GM23338 (cell line): ENCODE measurements at regions not wholly inside any gene's neighbourhood (a gene's known extent, or its start where the extent isn't known, plus 50 kb on each side); places are given as distances from the start of the nearest gene placed in this dataset.

ENCODE experiments used
- ATAC-seq: fragments of 200-7000 bp; cut with Tn5 transposase; 3 replicates; pipeline ENCODE4 v1.9.1; 2020
- DNase-seq: peaks from one replicate; pipeline ENCODE4 v3.0.0-alpha.2; 2015; ENCODE audit warnings: low spot score
- H2AFZ ChIP-seq: fragments of 200-600 bp; sonication (generic); 2 replicates; pipeline ENCODE4 v1.8.0; 2016; ENCODE audit warnings: antibody characterized with exemption, mild to moderate bottlenecking, moderate library complexity
- H3F3A ChIP-seq: fragments of 200-600 bp; sonication (generic); replicated peaks from 2 replicates; pipeline ENCODE4 v1.8.0; 2017; ENCODE audit warnings: antibody characterized with exemption, mixed run types, low read depth
- H3K27ac ChIP-seq: fragments of 200-600 bp; sonication (generic); 2 replicates; pipeline ENCODE4 v1.6.1; 2016; ENCODE audit warnings: low read depth
- H3K27me3 ChIP-seq: fragments of 200-600 bp; sonication (generic); 2 replicates; pipeline ENCODE4 v1.8.0; 2016; ENCODE audit warnings: mild to moderate bottlenecking, mixed run types, moderate library complexity; ENCODE audit not compliant: insufficient read depth
- H3K36me3 ChIP-seq: fragments of 200-600 bp; sonication (generic); 2 replicates; pipeline ENCODE4 v1.8.0; 2016; ENCODE audit warnings: mild to moderate bottlenecking; ENCODE audit not compliant: insufficient read depth
- H3K4me1 ChIP-seq: fragments of 200-600 bp; sonication (generic); 2 replicates; pipeline ENCODE4 v1.8.0; 2016; ENCODE audit warnings: mild to moderate bottlenecking, moderate library complexity; ENCODE audit not compliant: insufficient read depth
- H3K4me2 ChIP-seq: fragments of 200-600 bp; sonication (generic); 2 replicates; pipeline ENCODE4 v1.7.1; 2017; ENCODE audit warnings: mixed run types
- H3K4me3 ChIP-seq: fragments of 200-600 bp; sonication (generic); 2 replicates; pipeline ENCODE4 v1.6.1; 2016; ENCODE audit warnings: mixed run types
- H3K79me2 ChIP-seq: fragments of 200-600 bp; sonication (generic); replicated peaks from 2 replicates; pipeline ENCODE4 v1.8.0; 2017; ENCODE audit warnings: mild to moderate bottlenecking; ENCODE audit not compliant: insufficient read depth
- H3K9me2 ChIP-seq: fragments of 200-600 bp; sonication (generic); 2 replicates; pipeline ENCODE4 v1.8.0; 2017; ENCODE audit not compliant: insufficient read depth
- H4K20me1 ChIP-seq: fragments of 200-600 bp; sonication (generic); replicated peaks from 2 replicates; pipeline ENCODE4 v1.8.0; 2017; ENCODE audit warnings: mild to moderate bottlenecking; ENCODE audit not compliant: insufficient read depth
- H3K27ac Mint-ChIP-seq: 2 replicates; pipeline ENCODE4 v1.8.0; 2020; ENCODE audit warnings: inconsistent platforms, mild to moderate bottlenecking, moderate library complexity, mixed read lengths
- H3K27me3 Mint-ChIP-seq: 3 replicates; pipeline ENCODE4 v1.8.0; 2022; ENCODE audit warnings: low read depth, mild to moderate bottlenecking, moderate library complexity, mixed read lengths, inconsistent platforms; ENCODE audit not compliant: insufficient read depth, poor library complexity
- H3K36me3 Mint-ChIP-seq: 3 replicates; pipeline ENCODE4 v1.8.0; 2021; ENCODE audit warnings: low read depth, mild to moderate bottlenecking, inconsistent platforms, moderate library complexity, mixed read lengths
- H3K4me1 Mint-ChIP-seq: 3 replicates; pipeline ENCODE4 v1.8.0; 2020; ENCODE audit warnings: mild to moderate bottlenecking, inconsistent platforms, mixed read lengths
- H3K4me3 Mint-ChIP-seq: 3 replicates; pipeline ENCODE4 v1.8.0; 2021; ENCODE audit warnings: moderate library complexity, mild to moderate bottlenecking, inconsistent platforms, mixed read lengths
- H3K9me3 Mint-ChIP-seq: 3 replicates; pipeline ENCODE4 v1.8.0; 2020; ENCODE audit warnings: moderate library complexity, mild to moderate bottlenecking, inconsistent platforms, mixed read lengths
- CREB1 ChIP-seq: fragments of 250-450 bp; sonication (Bioruptor Pico); IDR thresholded peaks from 2 replicates; pipeline ENCODE4 v1.5.0; 2020; ENCODE audit warnings: low read depth, mild to moderate bottlenecking, moderate library complexity
- EZH2 ChIP-seq: fragments of 200-600 bp; sonication (generic); IDR thresholded peaks from one replicate; pipeline ENCODE4 v1.8.0; 2017; ENCODE audit warnings: antibody characterized with exemption, mild to moderate bottlenecking, low read depth; ENCODE audit not compliant: unreplicated experiment
- EZH2phosphoT487 ChIP-seq: fragments of 200-600 bp; sonication (generic); IDR thresholded peaks from one replicate; pipeline ENCODE4 v1.8.1; 2018; ENCODE audit warnings: antibody characterized with exemption; ENCODE audit not compliant: unreplicated experiment
- JUNB ChIP-seq: IDR thresholded peaks from one replicate; pipeline ENCODE4 v1.6.1; 2016; ENCODE audit warnings: antibody characterized with exemption; ENCODE audit not compliant: unreplicated experiment
- NANOG ChIP-seq: IDR thresholded peaks from 2 replicates; pipeline ENCODE4 v1.6.1; 2016; ENCODE audit warnings: antibody characterized with exemption, borderline replicate concordance
- POLR2AphosphoS5 ChIP-seq: IDR thresholded peaks from 2 replicates; pipeline ENCODE4 v1.6.1; 2016; ENCODE audit warnings: antibody characterized with exemption, low read depth
- REST ChIP-seq: IDR thresholded peaks from one replicate; pipeline ENCODE4 v1.6.1; 2018; ENCODE audit warnings: antibody characterized with exemption; ENCODE audit not compliant: unreplicated experiment
- STAT1 ChIP-seq: IDR thresholded peaks from one replicate; pipeline ENCODE4 v1.6.1; 2016; ENCODE audit warnings: antibody characterized with exemption; ENCODE audit not compliant: unreplicated experiment
- ZNF114 ChIP-seq: fragments of 250-450 bp; sonication (Bioruptor Pico); IDR thresholded peaks from 2 replicates; pipeline ENCODE4 v1.5.0; 2020; ENCODE audit warnings: mild to moderate bottlenecking, moderate library complexity
- ZNF331 ChIP-seq: fragments of 250-450 bp; sonication (Bioruptor Pico); IDR thresholded peaks from 2 replicates; pipeline ENCODE4 v1.5.0; 2020; ENCODE audit warnings: low read depth, mild to moderate bottlenecking, moderate library complexity

DNA sequence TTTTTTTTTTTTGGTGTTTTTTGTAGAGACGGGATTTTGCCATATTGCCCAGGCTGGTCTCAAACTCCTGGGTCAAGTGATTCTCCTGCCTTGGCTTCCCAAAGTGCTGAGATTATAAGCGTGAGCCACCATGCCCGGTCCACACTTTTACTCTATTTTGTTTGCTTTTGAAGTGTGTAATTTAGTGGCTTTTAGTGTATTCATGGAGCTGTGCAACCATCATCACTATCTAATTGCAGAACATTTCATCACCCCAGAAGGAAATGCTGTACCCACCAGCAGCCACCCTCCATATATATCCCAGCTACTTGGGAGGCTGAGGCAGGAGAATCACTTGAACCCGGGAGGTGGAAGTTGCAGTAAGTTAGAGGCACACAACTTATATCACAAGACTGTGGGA is 136.9 kb upstream of the ERRFI1 start:
- Mint-ChIP-seq H3K9me3 (peaks cover 3% of the 10 kb centered on the region; the same call in 2 of the 3 replicates), H3K27me3 (peaks cover 18% of the 10 kb centered on the region), H3K4me3 (no peak overlapping the region), H3K36me3 (peaks cover 3% of the 10 kb centered on the region), H3K4me1 (peaks cover 25% of the 10 kb centered on the region), H3K27ac (no peak overlapping the region)
- no peak overlapping the region for H2AFZ ChIP-seq
- DNase-seq: no peak
- H3K79me2 ChIP-seq: no peaks in the 10 kb centered on the region
- no peak overlapping the region for H3K4me2 ChIP-seq
- no peak for ATAC-seq
- peaks cover 5% of the 10 kb centered on the region for H3F3A ChIP-seq
- H3K4me3 ChIP-seq: no peak overlapping the region
- no peaks in the 10 kb centered on the region for H3K27me3 ChIP-seq
- H3K9me2 ChIP-seq: peaks cover 3% of the 10 kb centered on the region; the same call in 1 of the 2 replicates
- H3K27ac ChIP-seq: no peak overlapping the region
- H3K36me3 ChIP-seq: no peaks in the 10 kb centered on the region
- peaks cover 22% of the 10 kb centered on the region for H3K4me1 ChIP-seq
- TF ChIP-seq REST (no peak), NANOG (no peak), ZNF331 (CRISPR knock-in tag) (no peak)
- no peaks in the 10 kb centered on the region for H4K20me1 ChIP-seq

DNA sequence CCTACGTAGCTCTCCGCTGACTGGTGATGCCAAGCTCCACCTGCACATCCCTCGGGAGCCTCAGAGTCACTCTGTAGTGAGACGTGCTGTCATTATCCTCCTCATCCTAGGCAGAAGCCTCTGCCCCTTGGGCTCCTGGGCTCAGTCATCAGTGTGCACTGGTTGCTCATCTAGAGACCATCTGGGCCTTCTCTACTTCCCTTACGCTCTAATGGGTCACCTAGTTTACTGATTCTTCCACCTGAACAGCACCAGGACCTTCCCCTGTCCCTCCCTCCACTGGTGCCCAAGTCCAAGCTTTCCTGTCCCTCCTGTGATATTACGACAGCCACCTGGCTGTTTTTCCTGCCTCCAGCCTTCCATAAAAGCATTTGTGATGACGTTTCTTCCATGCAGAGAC is 136.1 kb upstream of the ERRFI1 start:
- peaks cover 14% of the 10 kb centered on the region for H3K4me1 ChIP-seq
- H3K27me3 ChIP-seq: no peaks in the 10 kb centered on the region
- Mint-ChIP-seq H3K27ac (no peak overlapping the region), H3K27me3 (peaks cover 18% of the 10 kb centered on the region), H3K4me1 (peaks cover 18% of the 10 kb centered on the region), H3K36me3 (peaks cover 3% of the 10 kb centered on the region), H3K9me3 (peaks cover 3% of the 10 kb centered on the region; the same call in 2 of the 3 replicates), H3K4me3 (no peak overlapping the region)
- H3K27ac ChIP-seq: no peak overlapping the region
- no peaks in the 10 kb centered on the region for H4K20me1 ChIP-seq
- no peaks in the 10 kb centered on the region for H3K36me3 ChIP-seq
- ATAC-seq (no peak), DNase-seq (no peak)
- peaks cover 3% of the 10 kb centered on the region; the same call in 1 of the 2 replicates for H3K9me2 ChIP-seq
- H3K4me3 ChIP-seq: no peak overlapping the region
- H3K79me2 ChIP-seq: no peaks in the 10 kb centered on the region
- no peak overlapping the region for H3K4me2 ChIP-seq
- H3F3A ChIP-seq: no peaks in the 10 kb centered on the region
- no peak overlapping the region for H2AFZ ChIP-seq
- TF ChIP-seq EZH2phosphoT487: no peak
- TF ChIP-seq ZNF114 (CRISPR knock-in tag): no peak
- TF ChIP-seq POLR2AphosphoS5: no peak
- no peak for TF ChIP-seq ZNF331 (CRISPR knock-in tag)
- TF ChIP-seq CREB1: no peak
- TF ChIP-seq NANOG: no peak
- TF ChIP-seq STAT1: no peak
- no peak for TF ChIP-seq REST
- TF ChIP-seq EZH2: no peak
- no peak for TF ChIP-seq JUNB
